MCF 10A (cell line): ENCODE measurements at regions not wholly inside any gene's neighbourhood (a gene's known extent, or its start where the extent isn't known, plus 50 kb on each side); places are given as distances from the start of the nearest gene placed in this dataset.

ENCODE experiments used
- BruUV-seq: library from RNA; stranded (reverse); fragments of 400-500 nt; replicated peaks from 2 replicates; lab custom pipeline; 2021; lab: Mats Ljungman, UMichigan
- CTCF ChIA-PET: fragments of 300-600 bp; sonication (Branson Sonifier 250); formaldehyde crosslinking; extraction: SDS; loops from one replicate; lab custom pipeline; 2021; ENCODE audit warnings: antibody characterized with exemption, inconsistent platforms; lab: Yijun Ruan, JAX
- POLR2A ChIA-PET: fragments of 300-600, 350-650 bp; sonication (Branson Sonifier 250); formaldehyde crosslinking; extraction: SDS; loops from one replicate; lab custom pipeline; 2020; ENCODE audit warnings: antibody characterized with exemption, inconsistent platforms; lab: Yijun Ruan, JAX
- DNase-seq: peaks from one replicate; pipeline ENCODE4 v3.0.0-alpha.2; 2018; ENCODE audit not compliant: unreplicated experiment
- H3K27ac Mint-ChIP-seq: one replicate; pipeline ENCODE4 v1.8.0; 2022; ENCODE audit warnings: mild to moderate bottlenecking, low read depth, mixed read lengths; ENCODE audit not compliant: unreplicated experiment
- H3K27me3 Mint-ChIP-seq: one replicate; pipeline ENCODE4 v1.8.0; 2022; ENCODE audit warnings: mixed read lengths; ENCODE audit not compliant: insufficient read depth, unreplicated experiment
- H3K36me3 Mint-ChIP-seq: one replicate; pipeline ENCODE4 v1.8.0; 2022; ENCODE audit warnings: mild to moderate bottlenecking, moderate library complexity, mixed read lengths; ENCODE audit not compliant: insufficient read depth, unreplicated experiment
- H3K4me1 Mint-ChIP-seq: one replicate; pipeline ENCODE4 v1.8.0; 2022; ENCODE audit warnings: mixed read lengths; ENCODE audit not compliant: insufficient read depth, unreplicated experiment
- H3K4me3 Mint-ChIP-seq: one replicate; pipeline ENCODE4 v1.8.0; 2022; ENCODE audit warnings: mild to moderate bottlenecking, moderate library complexity, mixed read lengths; ENCODE audit not compliant: unreplicated experiment
- H3K9me3 Mint-ChIP-seq: one replicate; pipeline ENCODE4 v1.8.0; 2022; ENCODE audit warnings: mixed read lengths; ENCODE audit not compliant: unreplicated experiment
- intact Hi-C: fragments of 100-400 bp; cut with micrococcal nuclease; formaldehyde crosslinking; loops from 2 replicates; pipeline ENCODE4 v1.14.1; 2022
- TF ChIP-seq, protein P1 (sequence below): fragments of 200-600 bp; IDR thresholded peaks from one replicate; pipeline ENCODE4 v1.8.0; 2022; ENCODE audit warnings: antibody characterized with exemption, mild to moderate bottlenecking; ENCODE audit not compliant: unreplicated experiment

DNA sequence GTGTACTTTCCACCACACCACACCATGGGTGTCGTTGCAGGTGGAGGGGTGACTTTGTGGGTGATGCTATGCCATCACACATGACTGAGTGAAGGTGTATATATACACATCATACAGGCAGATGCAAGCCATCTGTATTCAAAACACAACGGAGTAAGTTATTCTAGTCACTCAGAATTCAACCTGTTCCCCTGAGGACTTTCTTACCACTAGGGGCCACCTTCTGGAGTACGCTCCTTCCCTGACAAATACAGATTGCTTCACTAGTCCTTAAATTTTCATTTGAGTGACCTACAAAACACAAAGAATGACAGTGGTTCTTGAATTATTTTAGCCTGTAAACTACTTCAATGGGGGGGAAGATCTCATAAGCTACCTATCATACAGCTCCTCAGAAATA, 52.8 kb upstream of the NTRK3 start:
- CTCF ChIA-PET: no interaction called here
- intact Hi-C loops: no loop called here
- TF ChIP-seq, protein P1, sequence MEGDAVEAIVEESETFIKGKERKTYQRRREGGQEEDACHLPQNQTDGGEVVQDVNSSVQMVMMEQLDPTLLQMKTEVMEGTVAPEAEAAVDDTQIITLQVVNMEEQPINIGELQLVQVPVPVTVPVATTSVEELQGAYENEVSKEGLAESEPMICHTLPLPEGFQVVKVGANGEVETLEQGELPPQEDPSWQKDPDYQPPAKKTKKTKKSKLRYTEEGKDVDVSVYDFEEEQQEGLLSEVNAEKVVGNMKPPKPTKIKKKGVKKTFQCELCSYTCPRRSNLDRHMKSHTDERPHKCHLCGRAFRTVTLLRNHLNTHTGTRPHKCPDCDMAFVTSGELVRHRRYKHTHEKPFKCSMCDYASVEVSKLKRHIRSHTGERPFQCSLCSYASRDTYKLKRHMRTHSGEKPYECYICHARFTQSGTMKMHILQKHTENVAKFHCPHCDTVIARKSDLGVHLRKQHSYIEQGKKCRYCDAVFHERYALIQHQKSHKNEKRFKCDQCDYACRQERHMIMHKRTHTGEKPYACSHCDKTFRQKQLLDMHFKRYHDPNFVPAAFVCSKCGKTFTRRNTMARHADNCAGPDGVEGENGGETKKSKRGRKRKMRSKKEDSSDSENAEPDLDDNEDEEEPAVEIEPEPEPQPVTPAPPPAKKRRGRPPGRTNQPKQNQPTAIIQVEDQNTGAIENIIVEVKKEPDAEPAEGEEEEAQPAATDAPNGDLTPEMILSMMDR: no peak
- POLR2A ChIA-PET: no interaction called here
- BruUV-seq: no TSS peak
- H3K27ac Mint-ChIP-seq: no peak overlapping the region
- no peak for DNase-seq
- H3K36me3 Mint-ChIP-seq: no peaks in the 10 kb centered on the region
- no peaks in the 10 kb centered on the region for H3K4me1 Mint-ChIP-seq
- no peaks in the 10 kb centered on the region for H3K27me3 Mint-ChIP-seq
- H3K4me3 Mint-ChIP-seq: no peak overlapping the region
- peaks cover 17% of the 10 kb centered on the region for H3K9me3 Mint-ChIP-seq

- no peak for DNase-seq
- ChIA-PET POLR2A (no interaction called here), CTCF (interaction anchor here (0.5 kb wide), 1 partner anchor 58 kb away, joined by 4 read pairs; no protein-coding TSS in a partner anchor)
- Mint-ChIP-seq H3K27ac (no peak overlapping the region), H3K4me3 (no peak overlapping the region), H3K9me3 (peaks cover 17% of the 10 kb centered on the region), H3K36me3 (no peaks in the 10 kb centered on the region), H3K4me1 (no peaks in the 10 kb centered on the region), H3K27me3 (no peaks in the 10 kb centered on the region)
- intact Hi-C loops: no loop called here
- no TSS peak for BruUV-seq
- TF ChIP-seq, protein P1: no peak
Measured at GRCh38 chr15:88307344-88307743, 50.8 kb upstream of the NTRK3 start.
